Endothelial cell of umbilical vein (primary cell): ENCODE measurements at regions not wholly inside any gene's neighbourhood (a gene's known extent, or its start where the extent isn't known, plus 50 kb on each side); places are given as distances from the start of the nearest gene placed in this dataset.

ENCODE experiments used
- CTCF ChIP-seq, 2 donors: IDR thresholded peaks; 1 replicate in 1 of 2; 2 replicates in 1 of 2; pipeline ENCODE4 v1.5.1; 2011; ENCODE audit warnings: low read length in 2 of 2, mild to moderate bottlenecking in 2 of 2, moderate library complexity in 2 of 2, control low read depth in 1 of 2, inconsistent platforms in 1 of 2, low read depth in 1 of 2; ENCODE audit not compliant: insufficient read depth in 1 of 2; ENCODE audit errors: extremely low read depth in 1 of 2
- EZH2 ChIP-seq: IDR thresholded peaks from 2 replicates; pipeline ENCODE4 v1.6.1; 2012; ENCODE audit warnings: borderline replicate concordance, low read depth, mild to moderate bottlenecking, moderate library complexity, low read length, inconsistent platforms; ENCODE audit not compliant: severe bottlenecking
- FOS ChIP-seq: IDR thresholded peaks from 2 replicates; pipeline ENCODE4 v1.6.1; 2011; ENCODE audit warnings: mild to moderate bottlenecking, low read length, moderate library complexity, borderline replicate concordance; ENCODE audit not compliant: insufficient read depth
- GATA2 ChIP-seq: IDR thresholded peaks from 2 replicates; pipeline ENCODE4 v1.7.0; 2011; ENCODE audit warnings: low read depth, mild to moderate bottlenecking, moderate library complexity, mixed read lengths, low read length; ENCODE audit not compliant: insufficient read length, insufficient read depth
- JUN ChIP-seq: IDR thresholded peaks from 2 replicates; pipeline ENCODE4 v1.6.1; 2011; ENCODE audit warnings: borderline replicate concordance, low read depth; ENCODE audit not compliant: insufficient read length, insufficient read depth
- MAX ChIP-seq: IDR thresholded peaks from 2 replicates; pipeline ENCODE4 v1.6.1; 2011; ENCODE audit not compliant: insufficient read depth, insufficient read length
- MYC ChIP-seq: IDR thresholded peaks from one replicate; pipeline ENCODE4 v1.6.1; 2011; ENCODE audit warnings: mild to moderate bottlenecking, low read depth, low read length
- POLR2A ChIP-seq: IDR thresholded peaks from 2 replicates; pipeline ENCODE4 v1.6.1; 2012; ENCODE audit warnings: low read depth, mild to moderate bottlenecking, control low read depth, low read length
- POLR2AphosphoS5 ChIP-seq: IDR thresholded peaks from 2 replicates; pipeline ENCODE4 v1.6.1; 2012; ENCODE audit warnings: low read depth, mild to moderate bottlenecking, control low read depth, low read length, moderate library complexity; ENCODE audit not compliant: insufficient read depth

GRCh38 chr11:37907436-37908218 lies 1309.6 kb upstream of the RAG2 start:
- no peak for TF ChIP-seq POLR2AphosphoS5
- TF ChIP-seq EZH2: no peak
- no peak for TF ChIP-seq CTCF (IDR thresholded peaks at IDR 0.05; ENCODE audit: extremely low read depth in 1 of 2, insufficient read depth in 1 of 2, low read depth in 1 of 2, low read length in 2 of 2)
- no peak for TF ChIP-seq POLR2A
- no peak for TF ChIP-seq JUN
- no peak for TF ChIP-seq GATA2
- no peak for TF ChIP-seq MYC
- TF ChIP-seq MAX: no peak
- no peak for TF ChIP-seq FOS
